Endothelial cell of umbilical vein (primary cell): ENCODE measurements at regions not wholly inside any gene's neighbourhood (a gene's known extent, or its start where the extent isn't known, plus 50 kb on each side); places are given as distances from the start of the nearest gene placed in this dataset.

ENCODE experiments used
- EZH2 ChIP-seq: IDR thresholded peaks from 2 replicates; pipeline ENCODE4 v1.6.1; 2012; ENCODE audit warnings: borderline replicate concordance, low read depth, mild to moderate bottlenecking, moderate library complexity, low read length, inconsistent platforms; ENCODE audit not compliant: severe bottlenecking
- FOS ChIP-seq: IDR thresholded peaks from 2 replicates; pipeline ENCODE4 v1.6.1; 2011; ENCODE audit warnings: mild to moderate bottlenecking, low read length, moderate library complexity, borderline replicate concordance; ENCODE audit not compliant: insufficient read depth
- GATA2 ChIP-seq: IDR thresholded peaks from 2 replicates; pipeline ENCODE4 v1.7.0; 2011; ENCODE audit warnings: low read depth, mild to moderate bottlenecking, moderate library complexity, mixed read lengths, low read length; ENCODE audit not compliant: insufficient read length, insufficient read depth
- JUN ChIP-seq: IDR thresholded peaks from 2 replicates; pipeline ENCODE4 v1.6.1; 2011; ENCODE audit warnings: borderline replicate concordance, low read depth; ENCODE audit not compliant: insufficient read length, insufficient read depth
- MYC ChIP-seq: IDR thresholded peaks from one replicate; pipeline ENCODE4 v1.6.1; 2011; ENCODE audit warnings: mild to moderate bottlenecking, low read depth, low read length
- POLR2A ChIP-seq: IDR thresholded peaks from 2 replicates; pipeline ENCODE4 v1.6.1; 2012; ENCODE audit warnings: low read depth, mild to moderate bottlenecking, control low read depth, low read length
- POLR2AphosphoS5 ChIP-seq: IDR thresholded peaks from 2 replicates; pipeline ENCODE4 v1.6.1; 2012; ENCODE audit warnings: low read depth, mild to moderate bottlenecking, control low read depth, low read length, moderate library complexity; ENCODE audit not compliant: insufficient read depth
- TF ChIP-seq, protein P1 (sequence below), 2 donors: IDR thresholded peaks; 1 replicate in 1 of 2; 2 replicates in 1 of 2; pipeline ENCODE4 v1.5.1; 2011; ENCODE audit warnings: low read length in 2 of 2, mild to moderate bottlenecking in 2 of 2, moderate library complexity in 2 of 2, control low read depth in 1 of 2, inconsistent platforms in 1 of 2, low read depth in 1 of 2; ENCODE audit not compliant: insufficient read depth in 1 of 2; ENCODE audit errors: extremely low read depth in 1 of 2
- TF ChIP-seq, protein P2 (sequence below): IDR thresholded peaks from 2 replicates; pipeline ENCODE4 v1.6.1; 2011; ENCODE audit not compliant: insufficient read depth, insufficient read length

DNA sequence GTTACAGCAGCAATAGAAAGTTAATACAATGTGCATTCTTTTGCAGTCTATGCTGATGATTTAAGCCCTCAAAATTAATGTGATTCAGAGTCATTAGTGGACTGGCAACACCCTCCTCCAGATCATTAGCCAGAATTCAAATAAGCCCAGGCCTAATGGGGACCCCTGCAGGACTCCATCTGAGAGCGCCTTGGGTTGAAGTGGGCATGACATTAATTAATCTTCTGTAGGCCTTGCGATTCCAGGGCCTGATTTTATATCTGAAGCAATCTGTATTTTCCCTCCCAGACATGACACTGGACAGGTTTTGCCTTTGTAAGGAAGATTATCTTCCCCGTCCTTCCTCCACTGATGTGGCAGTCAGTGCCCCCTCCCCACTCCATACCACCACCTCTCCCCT is 442.9 kb downstream of the FOXO1 start:
- TF ChIP-seq, protein P1, sequence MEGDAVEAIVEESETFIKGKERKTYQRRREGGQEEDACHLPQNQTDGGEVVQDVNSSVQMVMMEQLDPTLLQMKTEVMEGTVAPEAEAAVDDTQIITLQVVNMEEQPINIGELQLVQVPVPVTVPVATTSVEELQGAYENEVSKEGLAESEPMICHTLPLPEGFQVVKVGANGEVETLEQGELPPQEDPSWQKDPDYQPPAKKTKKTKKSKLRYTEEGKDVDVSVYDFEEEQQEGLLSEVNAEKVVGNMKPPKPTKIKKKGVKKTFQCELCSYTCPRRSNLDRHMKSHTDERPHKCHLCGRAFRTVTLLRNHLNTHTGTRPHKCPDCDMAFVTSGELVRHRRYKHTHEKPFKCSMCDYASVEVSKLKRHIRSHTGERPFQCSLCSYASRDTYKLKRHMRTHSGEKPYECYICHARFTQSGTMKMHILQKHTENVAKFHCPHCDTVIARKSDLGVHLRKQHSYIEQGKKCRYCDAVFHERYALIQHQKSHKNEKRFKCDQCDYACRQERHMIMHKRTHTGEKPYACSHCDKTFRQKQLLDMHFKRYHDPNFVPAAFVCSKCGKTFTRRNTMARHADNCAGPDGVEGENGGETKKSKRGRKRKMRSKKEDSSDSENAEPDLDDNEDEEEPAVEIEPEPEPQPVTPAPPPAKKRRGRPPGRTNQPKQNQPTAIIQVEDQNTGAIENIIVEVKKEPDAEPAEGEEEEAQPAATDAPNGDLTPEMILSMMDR (IDR thresholded peaks at IDR 0.05; ENCODE audit: extremely low read depth in 1 of 2, insufficient read depth in 1 of 2, low read depth in 1 of 2, low read length in 2 of 2): no peak
- TF ChIP-seq POLR2A: no peak
- no peak for TF ChIP-seq FOS
- TF ChIP-seq EZH2: no peak
- no peak for TF ChIP-seq JUN
- no peak for TF ChIP-seq MYC
- no peak for TF ChIP-seq POLR2AphosphoS5
- TF ChIP-seq, protein P2, sequence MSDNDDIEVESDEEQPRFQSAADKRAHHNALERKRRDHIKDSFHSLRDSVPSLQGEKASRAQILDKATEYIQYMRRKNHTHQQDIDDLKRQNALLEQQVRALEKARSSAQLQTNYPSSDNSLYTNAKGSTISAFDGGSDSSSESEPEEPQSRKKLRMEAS: no peak
- no peak for TF ChIP-seq GATA2
